ENCODE measurements at regions not wholly inside any gene's neighbourhood (a gene's known extent, or its start where the extent isn't known, plus 50 kb on each side); places are given as distances from the start of the nearest gene placed in this dataset.

DNA sequence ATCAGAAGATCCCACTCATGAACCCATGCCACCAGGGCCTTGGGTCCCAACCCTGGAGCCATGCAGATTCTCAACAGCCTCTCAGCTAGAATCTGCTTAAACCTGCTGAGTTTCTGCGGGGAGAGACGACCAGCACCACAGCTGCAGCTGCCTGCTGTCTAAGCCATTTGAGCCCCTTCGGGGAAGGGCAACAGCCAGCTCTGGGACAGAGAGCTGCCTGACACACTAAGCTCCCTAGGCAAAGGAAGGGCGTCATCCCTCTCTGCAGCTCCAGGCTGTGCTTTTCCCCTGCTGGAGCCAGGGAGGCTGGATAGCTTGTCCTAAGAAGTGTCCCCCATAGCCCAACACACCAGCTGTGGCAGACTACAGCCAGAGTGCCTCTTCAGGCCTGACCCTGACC, 182.5 kb downstream of the OTOR start:
- peaks cover 5% of the 10 kb centered on the region for H3K27me3 Mint-ChIP-seq (ENCODE audit: insufficient read depth, low read depth)
- no peak overlapping the region for H3K27ac Mint-ChIP-seq
- H3K36me3 ChIP-seq: no peaks in the 10 kb centered on the region
- H3K9me3 ChIP-seq (ENCODE audit: low read depth): no peaks in the 10 kb centered on the region
- TF ChIP-seq EZH2 (IDR thresholded peaks at IDR 0.05) (no peak), EZH2phosphoT487 (IDR thresholded peaks at IDR 0.05) (no peak)
- TF ChIP-seq, protein P1, sequence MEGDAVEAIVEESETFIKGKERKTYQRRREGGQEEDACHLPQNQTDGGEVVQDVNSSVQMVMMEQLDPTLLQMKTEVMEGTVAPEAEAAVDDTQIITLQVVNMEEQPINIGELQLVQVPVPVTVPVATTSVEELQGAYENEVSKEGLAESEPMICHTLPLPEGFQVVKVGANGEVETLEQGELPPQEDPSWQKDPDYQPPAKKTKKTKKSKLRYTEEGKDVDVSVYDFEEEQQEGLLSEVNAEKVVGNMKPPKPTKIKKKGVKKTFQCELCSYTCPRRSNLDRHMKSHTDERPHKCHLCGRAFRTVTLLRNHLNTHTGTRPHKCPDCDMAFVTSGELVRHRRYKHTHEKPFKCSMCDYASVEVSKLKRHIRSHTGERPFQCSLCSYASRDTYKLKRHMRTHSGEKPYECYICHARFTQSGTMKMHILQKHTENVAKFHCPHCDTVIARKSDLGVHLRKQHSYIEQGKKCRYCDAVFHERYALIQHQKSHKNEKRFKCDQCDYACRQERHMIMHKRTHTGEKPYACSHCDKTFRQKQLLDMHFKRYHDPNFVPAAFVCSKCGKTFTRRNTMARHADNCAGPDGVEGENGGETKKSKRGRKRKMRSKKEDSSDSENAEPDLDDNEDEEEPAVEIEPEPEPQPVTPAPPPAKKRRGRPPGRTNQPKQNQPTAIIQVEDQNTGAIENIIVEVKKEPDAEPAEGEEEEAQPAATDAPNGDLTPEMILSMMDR (IDR thresholded peaks at IDR 0.05): no peak
- H3K4me1 ChIP-seq: no peaks in the 10 kb centered on the region
- no peak overlapping the region for H3K9ac ChIP-seq
- H2AFZ ChIP-seq (replicated peaks): no peak overlapping the region
- H3K27me3 ChIP-seq: no peaks in the 10 kb centered on the region
- DNase-seq (ENCODE audit: low spot score): peak; percentile 23
- no peaks in the 10 kb centered on the region for H3F3A ChIP-seq (ENCODE audit: low read depth)
- H3K4me3 Mint-ChIP-seq: no peak overlapping the region
- no peak overlapping the region for H3K4me2 ChIP-seq
- H4K20me1 ChIP-seq (ENCODE audit: low read depth): no peaks in the 10 kb centered on the region
- H3K4me1 Mint-ChIP-seq: no peaks in the 10 kb centered on the region
- H3K9me3 Mint-ChIP-seq: peaks cover 2% of the 10 kb centered on the region
- no peaks in the 10 kb centered on the region for H3K36me3 Mint-ChIP-seq
- no peaks in the 10 kb centered on the region for H3K79me2 ChIP-seq (ENCODE audit: low read depth)
- H3K4me3 ChIP-seq: no peak overlapping the region
- no peak overlapping the region for H3K27ac ChIP-seq

DNA sequence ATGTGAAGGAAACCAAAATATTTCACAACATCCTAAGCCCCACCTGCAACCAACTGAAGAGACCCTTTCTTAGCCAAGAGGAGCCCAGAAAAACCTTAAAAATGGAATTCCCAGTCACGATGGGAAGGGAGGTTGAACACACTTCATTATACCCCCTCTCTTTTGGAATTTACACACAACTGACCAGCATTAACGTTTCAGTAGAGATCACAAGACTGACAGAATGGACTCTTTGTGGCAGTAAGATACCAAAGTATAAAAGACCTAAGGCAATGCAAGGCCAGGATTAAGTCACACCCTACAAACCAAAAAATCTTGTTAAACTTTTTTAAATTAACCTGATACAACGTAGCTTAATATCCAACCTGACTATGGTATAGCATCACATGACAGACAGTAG, 190.9 kb downstream of the OTOR start:
- H3K4me2 ChIP-seq: no peak overlapping the region
- no peak overlapping the region for H3K4me3 ChIP-seq
- H3K79me2 ChIP-seq (ENCODE audit: low read depth): no peaks in the 10 kb centered on the region
- H3K27me3 ChIP-seq: no peaks in the 10 kb centered on the region
- H2AFZ ChIP-seq (replicated peaks): no peak overlapping the region
- H4K20me1 ChIP-seq (ENCODE audit: low read depth): no peaks in the 10 kb centered on the region
- H3K9me3 ChIP-seq (ENCODE audit: low read depth): no peaks in the 10 kb centered on the region
- TF ChIP-seq EZH2 (IDR thresholded peaks at IDR 0.05) (no peak), EZH2phosphoT487 (IDR thresholded peaks at IDR 0.05) (no peak)
- TF ChIP-seq, protein P1 (IDR thresholded peaks at IDR 0.05): no peak
- Mint-ChIP-seq H3K9me3 (peaks cover 7% of the 10 kb centered on the region), H3K4me3 (no peak overlapping the region), H3K27me3 (ENCODE audit: insufficient read depth, low read depth) (peaks cover 2% of the 10 kb centered on the region), H3K36me3 (no peaks in the 10 kb centered on the region), H3K4me1 (peaks cover 5% of the 10 kb centered on the region), H3K27ac (no peak overlapping the region)
- no peak overlapping the region for H3K9ac ChIP-seq
- no peak overlapping the region for H3K27ac ChIP-seq
- H3K36me3 ChIP-seq: no peaks in the 10 kb centered on the region
- DNase-seq (ENCODE audit: low spot score): no peak
- no peaks in the 10 kb centered on the region for H3F3A ChIP-seq (ENCODE audit: low read depth)
- no peaks in the 10 kb centered on the region for H3K4me1 ChIP-seq

DNA sequence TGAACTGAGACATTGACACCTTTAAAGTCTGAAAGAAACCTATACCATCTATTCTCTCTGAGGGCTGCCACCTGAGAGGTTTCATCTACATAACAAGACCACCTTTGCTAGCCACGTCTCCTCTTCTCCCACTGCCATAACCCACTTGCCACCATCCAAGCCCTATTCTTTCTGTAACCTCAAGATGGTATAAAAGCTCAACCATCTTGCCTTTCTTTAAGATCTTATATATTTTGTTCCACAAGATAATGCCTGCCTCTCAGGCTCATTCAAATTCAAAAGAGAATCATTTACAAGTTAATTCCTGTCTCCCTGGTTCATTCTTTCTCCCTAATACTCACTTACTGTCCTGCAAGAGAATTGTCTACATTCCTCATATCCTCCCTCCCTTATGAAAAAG, 192.5 kb downstream of the OTOR start:
- no peaks in the 10 kb centered on the region for H3K79me2 ChIP-seq (ENCODE audit: low read depth)
- no peak overlapping the region for H3K4me3 ChIP-seq
- H3K4me1 ChIP-seq: no peaks in the 10 kb centered on the region
- no peak overlapping the region for H3K27ac ChIP-seq
- Mint-ChIP-seq H3K27me3 (ENCODE audit: insufficient read depth, low read depth) (peaks cover 2% of the 10 kb centered on the region), H3K4me3 (no peak overlapping the region), H3K27ac (no peak overlapping the region), H3K4me1 (peaks cover 19% of the 10 kb centered on the region), H3K36me3 (no peaks in the 10 kb centered on the region), H3K9me3 (peaks cover 12% of the 10 kb centered on the region)
- H3K9me3 ChIP-seq (ENCODE audit: low read depth): no peaks in the 10 kb centered on the region
- no peaks in the 10 kb centered on the region for H4K20me1 ChIP-seq (ENCODE audit: low read depth)
- no peak overlapping the region for H3K4me2 ChIP-seq
- H3K9ac ChIP-seq: no peak overlapping the region
- no peaks in the 10 kb centered on the region for H3K27me3 ChIP-seq
- TF ChIP-seq EZH2phosphoT487 (IDR thresholded peaks at IDR 0.05): no peak
- TF ChIP-seq EZH2 (IDR thresholded peaks at IDR 0.05): no peak
- DNase-seq (ENCODE audit: low spot score): no peak
- H2AFZ ChIP-seq (replicated peaks): no peak overlapping the region
- no peaks in the 10 kb centered on the region for H3K36me3 ChIP-seq
- no peaks in the 10 kb centered on the region for H3F3A ChIP-seq (ENCODE audit: low read depth)

DNA sequence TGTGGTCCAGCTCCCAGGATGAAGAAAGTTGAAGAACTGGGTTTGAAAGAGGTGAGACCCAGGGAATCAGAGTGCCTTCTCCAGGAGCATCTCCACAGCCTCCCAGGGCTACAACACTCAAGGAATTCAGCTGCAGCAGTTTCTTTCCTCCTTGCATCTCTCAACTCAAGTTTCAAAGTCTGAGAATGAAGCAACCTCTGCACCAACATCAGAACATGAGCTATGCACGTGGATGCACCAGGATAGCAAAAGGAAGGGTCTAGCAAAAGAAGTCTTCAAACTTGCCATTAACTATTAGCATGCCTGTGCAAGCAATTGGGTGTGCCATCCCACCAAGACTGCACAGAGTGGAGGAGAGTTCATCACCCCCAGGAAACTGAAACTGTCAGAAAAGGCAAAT, 193.9 kb downstream of the OTOR start:
- Mint-ChIP-seq H3K9me3 (peaks cover 7% of the 10 kb centered on the region), H3K4me1 (peaks cover 19% of the 10 kb centered on the region)

More for the DNA sequence above, 193.9 kb downstream of the OTOR start:
- Mint-ChIP-seq H3K4me3 (no peak overlapping the region), H3K36me3 (no peaks in the 10 kb centered on the region), H3K27me3 (ENCODE audit: insufficient read depth, low read depth) (no peaks in the 10 kb centered on the region), H3K27ac (no peak overlapping the region)
- Histone ChIP-seq H3K79me2 (ENCODE audit: low read depth) (no peaks in the 10 kb centered on the region), H3K9ac (no peak overlapping the region), H4K20me1 (ENCODE audit: low read depth) (no peaks in the 10 kb centered on the region), H3K4me1 (no peaks in the 10 kb centered on the region), H3K27me3 (no peaks in the 10 kb centered on the region), H2AFZ (replicated peaks) (no peak overlapping the region), H3K36me3 (no peaks in the 10 kb centered on the region), H3K4me2 (no peak overlapping the region), H3F3A (ENCODE audit: low read depth) (no peaks in the 10 kb centered on the region), H3K4me3 (no peak overlapping the region), H3K27ac (no peak overlapping the region), H3K9me3 (ENCODE audit: low read depth) (no peaks in the 10 kb centered on the region)
- TF ChIP-seq, protein P1 (IDR thresholded peaks at IDR 0.05): no peak
- no peak for TF ChIP-seq EZH2 (IDR thresholded peaks at IDR 0.05)
- no peak for TF ChIP-seq EZH2phosphoT487 (IDR thresholded peaks at IDR 0.05)
- DNase-seq (ENCODE audit: low spot score): no peak
